Upper lobe of right lung (tissue), 1 donor: ENCODE measurements at regions not wholly inside any gene's neighbourhood (a gene's known extent, or its start where the extent isn't known, plus 50 kb on each side); places are given as distances from the start of the nearest gene placed in this dataset.

ENCODE experiments used
- ATAC-seq: fragments of 200-7000 bp; cut with Tn5 transposase; one replicate; pipeline ENCODE4 v1.9.1; 2020; ENCODE audit warnings: mild to moderate bottlenecking, moderate library complexity
- DNase-seq: peaks from one replicate; pipeline ENCODE4 v3.0.0-alpha.2; 2020
- H3K27ac ChIP-seq: fragments of 200-600 bp; one replicate; pipeline ENCODE4 v1.8.0; 2022
- H3K27me3 ChIP-seq: fragments of 200-600 bp; one replicate; pipeline ENCODE4 v1.8.0; 2022; ENCODE audit warnings: mild to moderate bottlenecking
- H3K36me3 ChIP-seq: fragments of 200-600 bp; one replicate; pipeline ENCODE4 v1.8.0; 2022
- H3K4me1 ChIP-seq: fragments of 200-600 bp; one replicate; pipeline ENCODE4 v1.8.0; 2022
- H3K4me3 ChIP-seq: fragments of 200-600 bp; one replicate; pipeline ENCODE4 v1.8.0; 2022; ENCODE audit warnings: mild to moderate bottlenecking
- H3K9me3 ChIP-seq: fragments of 200-600 bp; one replicate; pipeline ENCODE4 v1.8.0; 2022
- intact Hi-C: fragments of 100-400 bp; cut with DNase I; formaldehyde crosslinking; loops from one replicate; pipeline ENCODE4 v1.11.0; 2022
- TF ChIP-seq, protein P1 (sequence below): fragments of 200-600 bp; IDR thresholded peaks from one replicate; pipeline ENCODE4 v1.8.0; 2022; ENCODE audit warnings: antibody characterized with exemption
- donor health status: DM: no; HTN: yes; CAD: no; lungs with severe emphysema.

DNA sequence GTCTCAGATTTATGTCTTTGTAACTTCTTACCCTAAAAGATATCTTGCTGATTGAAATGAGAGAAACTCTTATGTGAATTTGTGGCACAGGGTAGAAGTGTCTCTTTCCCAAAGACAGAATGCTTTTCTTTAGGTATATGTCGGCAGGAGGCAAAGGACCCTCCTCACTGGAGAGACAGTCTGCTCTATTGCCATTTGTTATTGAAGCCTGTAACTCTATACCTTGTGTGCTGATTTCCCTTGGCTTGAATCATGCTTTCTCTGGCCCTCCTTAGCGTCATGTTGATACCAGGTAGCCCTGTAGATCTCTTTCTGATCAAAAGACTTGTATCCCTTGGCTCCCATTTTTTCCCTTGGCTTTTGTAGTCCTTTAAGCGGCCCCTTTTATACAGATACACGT is 284.3 kb downstream of the CXXC4 start:
- TF ChIP-seq, protein P1, sequence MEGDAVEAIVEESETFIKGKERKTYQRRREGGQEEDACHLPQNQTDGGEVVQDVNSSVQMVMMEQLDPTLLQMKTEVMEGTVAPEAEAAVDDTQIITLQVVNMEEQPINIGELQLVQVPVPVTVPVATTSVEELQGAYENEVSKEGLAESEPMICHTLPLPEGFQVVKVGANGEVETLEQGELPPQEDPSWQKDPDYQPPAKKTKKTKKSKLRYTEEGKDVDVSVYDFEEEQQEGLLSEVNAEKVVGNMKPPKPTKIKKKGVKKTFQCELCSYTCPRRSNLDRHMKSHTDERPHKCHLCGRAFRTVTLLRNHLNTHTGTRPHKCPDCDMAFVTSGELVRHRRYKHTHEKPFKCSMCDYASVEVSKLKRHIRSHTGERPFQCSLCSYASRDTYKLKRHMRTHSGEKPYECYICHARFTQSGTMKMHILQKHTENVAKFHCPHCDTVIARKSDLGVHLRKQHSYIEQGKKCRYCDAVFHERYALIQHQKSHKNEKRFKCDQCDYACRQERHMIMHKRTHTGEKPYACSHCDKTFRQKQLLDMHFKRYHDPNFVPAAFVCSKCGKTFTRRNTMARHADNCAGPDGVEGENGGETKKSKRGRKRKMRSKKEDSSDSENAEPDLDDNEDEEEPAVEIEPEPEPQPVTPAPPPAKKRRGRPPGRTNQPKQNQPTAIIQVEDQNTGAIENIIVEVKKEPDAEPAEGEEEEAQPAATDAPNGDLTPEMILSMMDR, result no peak
- no peak overlapping the region for H3K27ac ChIP-seq

DNA sequence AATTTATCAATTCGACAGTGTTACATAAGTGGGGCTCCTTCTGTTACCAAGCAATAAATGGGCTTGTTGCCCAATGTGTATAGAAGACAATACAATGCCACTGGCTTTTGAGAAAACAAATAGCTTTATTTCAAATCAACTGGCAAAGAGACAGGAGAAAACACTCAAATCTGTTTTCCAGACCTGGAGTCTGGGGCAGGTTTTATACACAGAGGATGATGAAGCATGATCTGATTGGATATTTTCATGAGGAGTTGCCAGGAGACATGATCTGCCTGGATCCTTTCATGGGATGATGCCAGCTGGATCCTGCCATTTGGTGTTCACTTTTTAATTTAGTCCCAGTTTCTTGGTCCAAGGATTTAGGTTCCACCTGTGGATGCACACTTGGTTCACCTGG is 287.9 kb downstream of the CXXC4 start:
- ATAC-seq (no peak), DNase-seq (no peak)
- H3K27ac ChIP-seq, result no peak overlapping the region
- H3K4me1 ChIP-seq, result no peaks in the 10 kb centered on the region
- intact Hi-C loops, result no loop called here
- H3K9me3 ChIP-seq, result no peaks in the 10 kb centered on the region
- H3K36me3 ChIP-seq, result no peaks in the 10 kb centered on the region
- TF ChIP-seq, protein P1, result no peak
- H3K27me3 ChIP-seq, result no peaks in the 10 kb centered on the region
- H3K4me3 ChIP-seq, result no peak overlapping the region

More for the DNA sequence above, 284.3 kb downstream of the CXXC4 start:
- Histone ChIP-seq H3K4me3 (no peak overlapping the region), H3K36me3 (no peaks in the 10 kb centered on the region), H3K27me3 (no peaks in the 10 kb centered on the region), H3K9me3 (no peaks in the 10 kb centered on the region), H3K4me1 (no peaks in the 10 kb centered on the region)
- DNase-seq (no peak), ATAC-seq (no peak)
- intact Hi-C loops, result no loop called here

DNA sequence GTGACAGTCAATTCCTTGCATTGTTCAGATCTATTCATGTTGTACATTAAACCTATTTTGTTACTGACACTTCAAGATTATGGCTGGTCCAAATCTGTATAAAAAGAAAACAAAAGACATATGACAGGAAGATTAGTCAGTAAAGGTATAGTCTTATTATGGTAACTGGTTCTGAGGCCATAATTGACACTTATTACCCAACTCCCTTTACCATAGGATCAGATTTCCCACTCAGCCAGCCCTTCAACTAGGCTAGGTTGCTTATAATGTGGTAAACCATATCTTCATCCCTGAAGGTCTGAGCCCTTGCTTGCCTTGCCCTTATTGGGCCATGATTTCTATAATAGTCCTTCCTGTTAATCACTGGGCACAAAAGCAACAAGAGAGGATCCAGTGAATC is 289.6 kb downstream of the CXXC4 start:
- TF ChIP-seq, protein P1, result no peak
- no peak for ATAC-seq
- Histone ChIP-seq H3K27me3 (no peaks in the 10 kb centered on the region), H3K36me3 (no peaks in the 10 kb centered on the region), H3K9me3 (no peaks in the 10 kb centered on the region), H3K27ac (no peak overlapping the region), H3K4me1 (no peaks in the 10 kb centered on the region), H3K4me3 (no peak overlapping the region)
- intact Hi-C loops, result no loop called here
- DNase-seq, result no peak

DNA sequence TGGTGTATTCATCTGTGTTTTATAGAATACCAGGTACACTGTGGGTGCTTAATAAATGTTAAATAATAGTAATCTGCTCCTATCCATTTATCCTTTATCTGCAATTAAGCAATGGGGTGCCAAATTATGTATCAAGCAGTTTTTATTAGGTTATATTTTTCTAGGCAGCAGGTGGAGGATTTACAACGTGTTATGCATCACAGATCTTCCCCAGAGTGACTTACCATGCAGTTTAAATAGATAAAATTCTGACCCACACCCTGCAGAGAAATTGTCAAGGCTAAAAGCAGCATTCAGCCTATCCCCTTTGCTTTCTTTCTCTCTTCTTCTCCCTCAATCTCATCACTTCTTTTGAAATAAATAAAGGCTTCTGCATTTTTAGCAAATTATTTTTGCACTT is 306.4 kb downstream of the CXXC4 start:
- TF ChIP-seq, protein P1, result no peak
- H3K4me3 ChIP-seq, result no peak overlapping the region
- H3K9me3 ChIP-seq, result no peaks in the 10 kb centered on the region
- no peaks in the 10 kb centered on the region for H3K27me3 ChIP-seq
- intact Hi-C loops, result no loop called here
- H3K27ac ChIP-seq, result no peak overlapping the region
- ATAC-seq (no peak), DNase-seq (no peak)
- no peaks in the 10 kb centered on the region for H3K36me3 ChIP-seq
- H3K4me1 ChIP-seq, result no peaks in the 10 kb centered on the region

DNA sequence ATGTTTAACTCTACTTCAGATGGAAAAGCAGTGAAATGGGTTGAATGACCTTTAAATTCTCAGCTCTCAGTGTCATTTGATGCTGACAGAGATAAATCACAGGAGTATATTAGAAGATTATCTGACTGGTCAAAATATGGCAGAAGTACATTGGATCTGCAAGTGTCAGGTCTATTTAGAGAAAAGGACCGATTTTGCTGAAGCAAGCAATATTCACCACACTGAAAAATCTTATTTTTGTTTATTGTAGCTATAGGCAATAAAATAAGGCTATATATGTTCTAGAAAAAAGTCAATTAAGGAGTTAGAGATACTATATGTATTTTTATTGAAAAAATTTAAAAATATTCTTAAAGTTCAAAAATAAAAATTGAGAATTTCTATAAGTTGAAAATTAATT is 325.3 kb downstream of the CXXC4 start:
- ATAC-seq, result no peak
- no peaks in the 10 kb centered on the region for H3K4me1 ChIP-seq
- H3K9me3 ChIP-seq, result no peaks in the 10 kb centered on the region
- no peak for DNase-seq
- H3K4me3 ChIP-seq, result no peak overlapping the region
- H3K27ac ChIP-seq, result no peak overlapping the region
- TF ChIP-seq, protein P1, result no peak
- intact Hi-C loops, result no loop called here
- no peaks in the 10 kb centered on the region for H3K27me3 ChIP-seq
- no peaks in the 10 kb centered on the region for H3K36me3 ChIP-seq

DNA sequence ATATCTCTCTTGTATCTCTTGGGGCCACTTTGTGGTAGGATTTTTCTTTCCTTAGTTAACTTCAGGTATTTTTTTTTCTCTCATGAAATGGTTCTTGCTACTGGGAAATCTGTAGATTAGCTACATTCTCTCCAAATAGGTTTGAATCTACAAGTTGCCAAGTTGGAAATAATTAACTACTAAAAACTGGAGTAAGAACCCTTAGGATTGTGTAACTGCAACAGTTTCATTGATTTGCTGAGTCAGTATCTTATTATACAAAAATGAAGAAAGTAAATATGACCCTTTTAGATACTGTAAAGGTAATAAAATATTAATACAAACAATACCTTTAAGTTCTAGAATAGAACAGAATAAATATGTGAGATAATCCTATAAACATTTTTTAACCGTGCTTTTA is 327.9 kb downstream of the CXXC4 start:
- TF ChIP-seq, protein P1, result no peak

More for the DNA sequence above, 327.9 kb downstream of the CXXC4 start:
- ATAC-seq (no peak), DNase-seq (no peak)
- Histone ChIP-seq H3K27ac (no peak overlapping the region), H3K27me3 (no peaks in the 10 kb centered on the region), H3K36me3 (no peaks in the 10 kb centered on the region), H3K9me3 (no peaks in the 10 kb centered on the region), H3K4me1 (no peaks in the 10 kb centered on the region), H3K4me3 (no peak overlapping the region)
- intact Hi-C loops, result no loop called here
